Colonic mucosa (tissue), 4 donors: ENCODE measurements at regions not wholly inside any gene's neighbourhood (a gene's known extent, or its start where the extent isn't known, plus 50 kb on each side); places are given as distances from the start of the nearest gene placed in this dataset.

Experiments used
- DNase-seq: peaks from one replicate; pipeline ENCODE4 v3.0.0-alpha.2; 2020
- H3K27ac ChIP-seq: fragments of 200-600 bp; one replicate; pipeline ENCODE4 v1.8.0; 2021
- H3K27me3 ChIP-seq: fragments of 200-600 bp; one replicate; pipeline ENCODE4 v1.8.0; 2021
- H3K36me3 ChIP-seq: fragments of 200-600 bp; one replicate; pipeline ENCODE4 v1.8.0; 2021
- H3K4me1 ChIP-seq: fragments of 200-600 bp; one replicate; pipeline ENCODE4 v1.8.0; 2021; ENCODE audit warnings: mild to moderate bottlenecking
- H3K4me3 ChIP-seq: fragments of 200-600 bp; one replicate; pipeline ENCODE4 v1.8.0; 2021
- H3K9ac ChIP-seq, 2 donors: one replicate each; pipeline ENCODE4 v1.7.0; 2013; ENCODE audit warnings: control low read depth in 2 of 2, low read depth in 2 of 2, low read length in 2 of 2
- H3K9me3 ChIP-seq: fragments of 200-600 bp; one replicate; pipeline ENCODE4 v1.8.0; 2021
- CTCF ChIP-seq: fragments of 200-600 bp; IDR thresholded peaks from one replicate; pipeline ENCODE4 v1.8.0; 2022; ENCODE audit warnings: antibody characterized with exemption, mild to moderate bottlenecking
- intact Hi-C: fragments of 100-400 bp; cut with DNase I; formaldehyde crosslinking; loops from one replicate; pipeline ENCODE4 v1.14.1; 2022
- donor health status: healthy.
- donor health status: DM: no; HTN: no; CAD: no.
- donor health status: DM: no; HTN: no; CAD: no.

- no peaks in the 10 kb centered on the region for H3K9me3 ChIP-seq
- H3K9ac ChIP-seq, result no peak overlapping the region
- no peak for TF ChIP-seq CTCF
- H3K27me3 ChIP-seq, result no peaks in the 10 kb centered on the region
- no peak overlapping the region for H3K4me3 ChIP-seq
- H3K36me3 ChIP-seq, result no peaks in the 10 kb centered on the region
- H3K4me1 ChIP-seq, result no peaks in the 10 kb centered on the region
- DNase-seq, result no peak
- H3K27ac ChIP-seq, result no peak overlapping the region
- intact Hi-C loops, result no loop called here
Observed at GRCh38 chr5:34502581-34502980, 153.5 kb upstream of the RAI14 start.

GRCh38 chr5:34503379-34504253 lies 152.5 kb upstream of the RAI14 start:
- no peak overlapping the region for H3K27ac ChIP-seq
- H3K4me1 ChIP-seq, result no peaks in the 10 kb centered on the region

GRCh38 chr5:34504967-34505366 lies 151.2 kb upstream of the RAI14 start:
- Histone ChIP-seq H3K9ac (no peak overlapping the region), H3K9me3 (no peaks in the 10 kb centered on the region), H3K36me3 (no peaks in the 10 kb centered on the region), H3K27me3 (no peaks in the 10 kb centered on the region), H3K4me3 (no peak overlapping the region), H3K4me1 (no peaks in the 10 kb centered on the region), H3K27ac (no peak overlapping the region)
- no peak for DNase-seq
- intact Hi-C loops, result no loop called here
- no peak for TF ChIP-seq CTCF

More at GRCh38 chr5:34503379-34504253, 152.5 kb upstream of the RAI14 start:
- no peak for DNase-seq
- Histone ChIP-seq H3K9me3 (no peaks in the 10 kb centered on the region), H3K36me3 (no peaks in the 10 kb centered on the region), H3K4me3 (no peak overlapping the region), H3K27me3 (no peaks in the 10 kb centered on the region), H3K9ac (no peak overlapping the region)
- intact Hi-C loops, result no loop called here
- no peak for TF ChIP-seq CTCF

- TF ChIP-seq CTCF, result no peak
- Histone ChIP-seq H3K36me3 (no peaks in the 10 kb centered on the region), H3K4me3 (no peak overlapping the region), H3K4me1 (no peaks in the 10 kb centered on the region), H3K27me3 (no peaks in the 10 kb centered on the region), H3K9me3 (no peaks in the 10 kb centered on the region), H3K9ac (no peak overlapping the region), H3K27ac (no peak overlapping the region)
- DNase-seq, result no peak
- intact Hi-C loops, result no loop called here
Observed at GRCh38 chr5:34505731-34506130, 150.4 kb upstream of the RAI14 start.

- H3K9ac ChIP-seq, result no peak overlapping the region
- H3K27ac ChIP-seq, result no peak overlapping the region
- H3K9me3 ChIP-seq, result no peaks in the 10 kb centered on the region
- no peaks in the 10 kb centered on the region for H3K4me1 ChIP-seq
- DNase-seq, result no peak
- no peak for TF ChIP-seq CTCF
- no peaks in the 10 kb centered on the region for H3K36me3 ChIP-seq
- intact Hi-C loops, result no loop called here
- no peak overlapping the region for H3K4me3 ChIP-seq
- H3K27me3 ChIP-seq, result no peaks in the 10 kb centered on the region
Observed at GRCh38 chr5:34507933-34508332, 148.2 kb upstream of the RAI14 start.
